ENCODE measurements at regions not wholly inside any gene's neighbourhood (a gene's known extent, or its start where the extent isn't known, plus 50 kb on each side); places are given as distances from the start of the nearest gene placed in this dataset.
A peak's percentile ranks its signal among the peaks of the same experiment; 100 is the strongest.

- Histone ChIP-seq H3K9ac (ENCODE audit: low read length) (no peak overlapping the region), H3K27me3 (ENCODE audit: control insufficient read depth, insufficient read depth, low read length) (no peaks in the 10 kb centered on the region), H3K9me3 (ENCODE audit: control insufficient read depth, low read length) (no peaks in the 10 kb centered on the region), H3K4me3 (ENCODE audit: low read length) (no peak overlapping the region), H3K4me1 (ENCODE audit: control insufficient read depth, insufficient read depth, low read length) (peaks cover 11% of the 10 kb centered on the region), H3K36me3 (ENCODE audit: control insufficient read depth, insufficient read depth, low read length) (no peaks in the 10 kb centered on the region)
Measured at GRCh38 chr10:3895045-3895631, 110.1 kb upstream of the KLF6 start.

GRCh38 chr10:3893901-3894563 is 109.0 kb upstream of the KLF6 start:
- Histone ChIP-seq H3K4me3 (ENCODE audit: low read length) (no peak overlapping the region), H3K27me3 (ENCODE audit: control insufficient read depth, insufficient read depth, low read length) (no peaks in the 10 kb centered on the region), H3K9ac (ENCODE audit: low read length) (no peak overlapping the region), H3K4me1 (ENCODE audit: control insufficient read depth, insufficient read depth, low read length) (peaks cover 11% of the 10 kb centered on the region), H3K36me3 (ENCODE audit: control insufficient read depth, insufficient read depth, low read length) (no peaks in the 10 kb centered on the region), H3K9me3 (ENCODE audit: control insufficient read depth, low read length) (no peaks in the 10 kb centered on the region)

GRCh38 chr10:3892440-3893425 is 107.7 kb upstream of the KLF6 start:
- Histone ChIP-seq H3K4me3 (ENCODE audit: low read length) (no peak overlapping the region), H3K36me3 (ENCODE audit: control insufficient read depth, insufficient read depth, low read length) (no peaks in the 10 kb centered on the region), H3K4me1 (ENCODE audit: control insufficient read depth, insufficient read depth, low read length) (peaks cover 7% of the 10 kb centered on the region), H3K9ac (ENCODE audit: low read length) (no peak overlapping the region), H3K27me3 (ENCODE audit: control insufficient read depth, insufficient read depth, low read length) (no peaks in the 10 kb centered on the region), H3K9me3 (ENCODE audit: control insufficient read depth, low read length) (no peaks in the 10 kb centered on the region)

GRCh38 chr10:3891396-3891795 is 106.4 kb upstream of the KLF6 start:
- H3K9me3 ChIP-seq (ENCODE audit: control insufficient read depth, low read length), result no peaks in the 10 kb centered on the region
- H3K27me3 ChIP-seq (ENCODE audit: control insufficient read depth, insufficient read depth, low read length), result no peaks in the 10 kb centered on the region
- H3K4me1 ChIP-seq (ENCODE audit: control insufficient read depth, insufficient read depth, low read length), result peaks cover 19% of the 10 kb centered on the region
- no peak overlapping the region for H3K4me3 ChIP-seq (ENCODE audit: low read length)
- no peaks in the 10 kb centered on the region for H3K36me3 ChIP-seq (ENCODE audit: control insufficient read depth, insufficient read depth, low read length)
- no peak overlapping the region for H3K9ac ChIP-seq (ENCODE audit: low read length)

GRCh38 chr10:3890602-3891352 is 105.8 kb upstream of the KLF6 start:
- Histone ChIP-seq H3K27me3 (ENCODE audit: control insufficient read depth, insufficient read depth, low read length) (no peaks in the 10 kb centered on the region), H3K36me3 (ENCODE audit: control insufficient read depth, insufficient read depth, low read length) (no peaks in the 10 kb centered on the region), H3K9me3 (ENCODE audit: control insufficient read depth, low read length) (no peaks in the 10 kb centered on the region), H3K9ac (ENCODE audit: low read length) (no peak overlapping the region), H3K4me1 (ENCODE audit: control insufficient read depth, insufficient read depth, low read length) (peaks cover 19% of the 10 kb centered on the region), H3K4me3 (ENCODE audit: low read length) (no peak overlapping the region)

- H3K27me3 ChIP-seq (ENCODE audit: control insufficient read depth, insufficient read depth, low read length), result no peaks in the 10 kb centered on the region
- no peaks in the 10 kb centered on the region for H3K36me3 ChIP-seq (ENCODE audit: control insufficient read depth, insufficient read depth, low read length)
- H3K9me3 ChIP-seq (ENCODE audit: control insufficient read depth, low read length), result no peaks in the 10 kb centered on the region
Measured at GRCh38 chr10:3889961-3890522, 105.0 kb upstream of the KLF6 start.

GRCh38 chr10:3887885-3888476 is 103.0 kb upstream of the KLF6 start:
- Histone ChIP-seq H3K27me3 (ENCODE audit: control insufficient read depth, insufficient read depth, low read length) (no peaks in the 10 kb centered on the region), H3K9ac (ENCODE audit: low read length) (peak overlapping the region; percentile 66), H3K36me3 (ENCODE audit: control insufficient read depth, insufficient read depth, low read length) (no peaks in the 10 kb centered on the region), H3K4me3 (ENCODE audit: low read length) (no peak overlapping the region), H3K4me1 (ENCODE audit: control insufficient read depth, insufficient read depth, low read length) (peaks cover 12% of the 10 kb centered on the region), H3K9me3 (ENCODE audit: control insufficient read depth, low read length) (no peaks in the 10 kb centered on the region)

More at GRCh38 chr10:3889961-3890522, 105.0 kb upstream of the KLF6 start:
- Histone ChIP-seq H3K4me1 (ENCODE audit: control insufficient read depth, insufficient read depth, low read length) (peaks cover 19% of the 10 kb centered on the region), H3K4me3 (ENCODE audit: low read length) (no peak overlapping the region), H3K9ac (ENCODE audit: low read length) (no peak overlapping the region)

GRCh38 chr10:3887404-3887803 is 102.4 kb upstream of the KLF6 start:
- no peaks in the 10 kb centered on the region for H3K9me3 ChIP-seq (ENCODE audit: control insufficient read depth, low read length)
- H3K9ac ChIP-seq (ENCODE audit: low read length), result peak overlapping the region; percentile 66
- no peaks in the 10 kb centered on the region for H3K27me3 ChIP-seq (ENCODE audit: control insufficient read depth, insufficient read depth, low read length)
- no peaks in the 10 kb centered on the region for H3K36me3 ChIP-seq (ENCODE audit: control insufficient read depth, insufficient read depth, low read length)
- peaks cover 12% of the 10 kb centered on the region for H3K4me1 ChIP-seq (ENCODE audit: control insufficient read depth, insufficient read depth, low read length)
- H3K4me3 ChIP-seq (ENCODE audit: low read length), result no peak overlapping the region

- Histone ChIP-seq H3K9me3 (ENCODE audit: control insufficient read depth, low read length) (no peaks in the 10 kb centered on the region), H3K9ac (ENCODE audit: low read length) (peak overlapping the region; percentile 66), H3K4me1 (ENCODE audit: control insufficient read depth, insufficient read depth, low read length) (peaks cover 12% of the 10 kb centered on the region), H3K36me3 (ENCODE audit: control insufficient read depth, insufficient read depth, low read length) (no peaks in the 10 kb centered on the region), H3K27me3 (ENCODE audit: control insufficient read depth, insufficient read depth, low read length) (no peaks in the 10 kb centered on the region), H3K4me3 (ENCODE audit: low read length) (no peak overlapping the region)
Measured at GRCh38 chr10:3886641-3887251, 101.7 kb upstream of the KLF6 start.

GRCh38 chr10:3886191-3886590 is 101.2 kb upstream of the KLF6 start:
- Histone ChIP-seq H3K9ac (ENCODE audit: low read length) (peak overlapping the region; percentile 66), H3K4me3 (ENCODE audit: low read length) (no peak overlapping the region), H3K27me3 (ENCODE audit: control insufficient read depth, insufficient read depth, low read length) (no peaks in the 10 kb centered on the region)

GRCh38 chr10:3882855-3883254 is 97.8 kb upstream of the KLF6 start:
- H3K9me3 ChIP-seq (ENCODE audit: control insufficient read depth, low read length), result no peaks in the 10 kb centered on the region
- H3K9ac ChIP-seq (ENCODE audit: low read length), result no peak overlapping the region
- no peaks in the 10 kb centered on the region for H3K27me3 ChIP-seq (ENCODE audit: control insufficient read depth, insufficient read depth, low read length)

More at GRCh38 chr10:3886191-3886590, 101.2 kb upstream of the KLF6 start:
- Histone ChIP-seq H3K4me1 (ENCODE audit: control insufficient read depth, insufficient read depth, low read length) (peaks cover 12% of the 10 kb centered on the region), H3K9me3 (ENCODE audit: control insufficient read depth, low read length) (no peaks in the 10 kb centered on the region), H3K36me3 (ENCODE audit: control insufficient read depth, insufficient read depth, low read length) (no peaks in the 10 kb centered on the region)

More at GRCh38 chr10:3882855-3883254, 97.8 kb upstream of the KLF6 start:
- Histone ChIP-seq H3K4me3 (ENCODE audit: low read length) (no peak overlapping the region), H3K4me1 (ENCODE audit: control insufficient read depth, insufficient read depth, low read length) (peaks cover 12% of the 10 kb centered on the region), H3K36me3 (ENCODE audit: control insufficient read depth, insufficient read depth, low read length) (no peaks in the 10 kb centered on the region)
